ENCODE measurements at regions not wholly inside any gene's neighbourhood (a gene's known extent, or its start where the extent isn't known, plus 50 kb on each side); places are given as distances from the start of the nearest gene placed in this dataset.
"Not testable (repeated sequence)": the region's sequence is repeated elsewhere in the genome, so short reads cannot be mapped to it uniquely, and the experiment has no call there.

- Histone ChIP-seq H3K79me2 (ENCODE audit: insufficient read depth, low read length) (no peaks in the 10 kb centered on the region), H2AFZ (ENCODE audit: low read length) (no peak overlapping the region), H3K9me3 (ENCODE audit: low read length) (no peaks in the 10 kb centered on the region), H3K9me2 (ENCODE audit: low read depth, low read length) (no peaks in the 10 kb centered on the region), H3K4me3 (ENCODE audit: low read depth, low read length, poor library complexity, severe bottlenecking) (no peak overlapping the region), H3K4me2 (ENCODE audit: low read length) (no peak overlapping the region), H3K36me3 (ENCODE audit: insufficient read depth, low read length) (no peaks in the 10 kb centered on the region), H3F3A (ENCODE audit: insufficient read depth, low read length) (no peaks in the 10 kb centered on the region), H4K20me1 (ENCODE audit: insufficient read depth, low read length) (no peaks in the 10 kb centered on the region), H3K4me1 (ENCODE audit: insufficient read depth, low read length, severe bottlenecking) (no peaks in the 10 kb centered on the region), H3K27ac (ENCODE audit: low read depth, low read length, poor library complexity, severe bottlenecking) (no peak overlapping the region), H3K9ac (ENCODE audit: low read length) (no peak overlapping the region), H3K27me3 (ENCODE audit: insufficient read depth, low read length) (no peaks in the 10 kb centered on the region)
- TF ChIP-seq EZH2 (IDR thresholded peaks at IDR 0.05; ENCODE audit: borderline replicate concordance, low read length) (no peak), CTCF (IDR thresholded peaks at IDR 0.05; ENCODE audit: low read length) (no peak)
Observed at GRCh38 chr1:189637041-189637440, 840.6 kb downstream of the BRINP3 start.

GRCh38 chr1:189644156-189644555 is 833.5 kb downstream of the BRINP3 start:
- H3K9ac ChIP-seq (ENCODE audit: low read length); H3K4me3 ChIP-seq (ENCODE audit: low read depth, low read length, poor library complexity, severe bottlenecking); H3K79me2 ChIP-seq (ENCODE audit: insufficient read depth, low read length); H3F3A ChIP-seq (ENCODE audit: insufficient read depth, low read length); H3K9me3 ChIP-seq (ENCODE audit: low read length); H3K4me1 ChIP-seq (ENCODE audit: insufficient read depth, low read length, severe bottlenecking); H2AFZ ChIP-seq (ENCODE audit: low read length); H4K20me1 ChIP-seq (ENCODE audit: insufficient read depth, low read length); H3K27ac ChIP-seq (ENCODE audit: low read depth, low read length, poor library complexity, severe bottlenecking); H3K4me2 ChIP-seq (ENCODE audit: low read length); H3K27me3 ChIP-seq (ENCODE audit: insufficient read depth, low read length); H3K9me2 ChIP-seq (ENCODE audit: low read depth, low read length); H3K36me3 ChIP-seq (ENCODE audit: insufficient read depth, low read length): not testable (repeated sequence)

- Histone ChIP-seq H3K27me3 (ENCODE audit: insufficient read depth, low read length) (no peaks in the 10 kb centered on the region), H4K20me1 (ENCODE audit: insufficient read depth, low read length) (no peaks in the 10 kb centered on the region), H3K9ac (ENCODE audit: low read length) (no peak overlapping the region), H3K9me2 (ENCODE audit: low read depth, low read length) (no peaks in the 10 kb centered on the region), H3F3A (ENCODE audit: insufficient read depth, low read length) (no peaks in the 10 kb centered on the region), H3K4me2 (ENCODE audit: low read length) (no peak overlapping the region), H3K79me2 (ENCODE audit: insufficient read depth, low read length) (no peaks in the 10 kb centered on the region), H2AFZ (ENCODE audit: low read length) (no peak overlapping the region), H3K27ac (ENCODE audit: low read depth, low read length, poor library complexity, severe bottlenecking) (no peak overlapping the region), H3K4me3 (ENCODE audit: low read depth, low read length, poor library complexity, severe bottlenecking) (no peak overlapping the region), H3K9me3 (ENCODE audit: low read length) (no peaks in the 10 kb centered on the region), H3K36me3 (ENCODE audit: insufficient read depth, low read length) (no peaks in the 10 kb centered on the region), H3K4me1 (ENCODE audit: insufficient read depth, low read length, severe bottlenecking) (no peaks in the 10 kb centered on the region)
- TF ChIP-seq CTCF (IDR thresholded peaks at IDR 0.05; ENCODE audit: low read length), result no peak
- no peak for TF ChIP-seq EZH2 (IDR thresholded peaks at IDR 0.05; ENCODE audit: borderline replicate concordance, low read length)
Observed at GRCh38 chr1:189644970-189645369, 832.7 kb downstream of the BRINP3 start.

GRCh38 chr1:189646066-189646465 is 831.6 kb downstream of the BRINP3 start:
- Histone ChIP-seq H3K4me3 (ENCODE audit: low read depth, low read length, poor library complexity, severe bottlenecking) (no peak overlapping the region), H4K20me1 (ENCODE audit: insufficient read depth, low read length) (no peaks in the 10 kb centered on the region), H3K9me3 (ENCODE audit: low read length) (no peaks in the 10 kb centered on the region), H3K9ac (ENCODE audit: low read length) (no peak overlapping the region), H3K4me1 (ENCODE audit: insufficient read depth, low read length, severe bottlenecking) (no peaks in the 10 kb centered on the region), H3K4me2 (ENCODE audit: low read length) (no peak overlapping the region), H3K27me3 (ENCODE audit: insufficient read depth, low read length) (no peaks in the 10 kb centered on the region), H2AFZ (ENCODE audit: low read length) (no peak overlapping the region), H3K36me3 (ENCODE audit: insufficient read depth, low read length) (no peaks in the 10 kb centered on the region), H3K27ac (ENCODE audit: low read depth, low read length, poor library complexity, severe bottlenecking) (no peak overlapping the region), H3F3A (ENCODE audit: insufficient read depth, low read length) (no peaks in the 10 kb centered on the region), H3K9me2 (ENCODE audit: low read depth, low read length) (no peaks in the 10 kb centered on the region), H3K79me2 (ENCODE audit: insufficient read depth, low read length) (no peaks in the 10 kb centered on the region)
- TF ChIP-seq CTCF (IDR thresholded peaks at IDR 0.05; ENCODE audit: low read length) (no peak), EZH2 (IDR thresholded peaks at IDR 0.05; ENCODE audit: borderline replicate concordance, low read length) (no peak)
